HEK293T (cell line): ENCODE measurements at regions not wholly inside any gene's neighbourhood (a gene's known extent, or its start where the extent isn't known, plus 50 kb on each side); places are given as distances from the start of the nearest gene placed in this dataset.

Source experiments
- ARNT ChIP-seq: fragments of 450-650 bp; IDR thresholded peaks from 2 replicates; pipeline ENCODE4 v1.6.1; 2017; ENCODE audit warnings: mild to moderate bottlenecking
- CTBP1 ChIP-seq: fragments of 450-650 bp; IDR thresholded peaks from 2 replicates; pipeline ENCODE4 v1.6.1; 2016; ENCODE audit warnings: borderline replicate concordance
- ELF4 ChIP-seq: fragments of 450-650 bp; IDR thresholded peaks from 2 replicates; pipeline ENCODE4 v1.6.1; 2017; ENCODE audit warnings: antibody characterized with exemption
- FOXA1 ChIP-seq: fragments of 450-650 bp; IDR thresholded peaks from 2 replicates; pipeline ENCODE4 v1.6.1; 2016; ENCODE audit warnings: mild to moderate bottlenecking
- FOXK2 ChIP-seq: fragments of 450-650 bp; IDR thresholded peaks from 2 replicates; pipeline ENCODE4 v1.6.1; 2016; ENCODE audit warnings: mild to moderate bottlenecking
- FOXM1 ChIP-seq: fragments of 450-650 bp; IDR thresholded peaks from 2 replicates; pipeline ENCODE4 v1.6.1; 2017; ENCODE audit warnings: mild to moderate bottlenecking, borderline replicate concordance
- HDGF ChIP-seq: fragments of 450-650 bp; IDR thresholded peaks from 2 replicates; pipeline ENCODE4 v1.6.1; 2017; ENCODE audit warnings: antibody characterized with exemption, borderline replicate concordance
- L3MBTL2 ChIP-seq: fragments of 450-650 bp; conservative IDR thresholded peaks from 2 replicates; pipeline ENCODE4 v1.6.1; 2016; ENCODE audit warnings: mild to moderate bottlenecking
- NFRKB ChIP-seq: fragments of 450-650 bp; IDR thresholded peaks from 2 replicates; pipeline ENCODE4 v1.6.1; 2016; ENCODE audit warnings: mild to moderate bottlenecking, moderate library complexity
- SUZ12 ChIP-seq: fragments of 450-650 bp; IDR thresholded peaks from 2 replicates; pipeline ENCODE4 v1.6.1; 2016; ENCODE audit warnings: mild to moderate bottlenecking
- TARDBP ChIP-seq: fragments of 450-650 bp; IDR thresholded peaks from 2 replicates; pipeline ENCODE4 v1.6.1; 2016
- ZNF384 ChIP-seq: fragments of 450-650 bp; IDR thresholded peaks from 2 replicates; pipeline ENCODE4 v1.6.1; 2016
- TF ChIP-seq, protein P1 (sequence below): fragments of 450-650 bp; IDR thresholded peaks from 2 replicates; pipeline ENCODE4 v1.6.1; 2016

DNA sequence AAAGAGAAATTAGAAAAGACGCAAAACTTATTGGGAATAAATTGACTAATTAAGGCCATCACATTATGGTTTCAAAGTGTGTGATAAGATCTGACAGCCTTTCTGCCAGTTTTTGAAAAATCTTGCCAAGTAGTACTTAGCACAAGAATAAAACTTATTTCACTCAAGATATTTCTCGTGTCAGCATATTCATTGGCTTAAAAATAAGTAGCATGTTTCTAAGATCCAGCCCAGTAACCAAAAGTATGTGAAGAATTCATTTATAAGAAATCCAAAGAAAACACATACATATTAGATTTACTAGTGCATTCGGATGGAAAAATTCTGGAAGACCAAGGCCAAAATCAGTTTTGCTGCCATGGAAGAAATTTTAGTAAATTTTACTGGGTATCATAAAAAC is 1135.0 kb downstream of the GALC start:
- TF ChIP-seq FOXM1: no peak
- TF ChIP-seq ARNT: no peak
- no peak for TF ChIP-seq ELF4
- TF ChIP-seq TARDBP: no peak
- TF ChIP-seq HDGF: no peak
- TF ChIP-seq FOXK2: no peak
- TF ChIP-seq NFRKB: no peak
- TF ChIP-seq ZNF384: no peak
- TF ChIP-seq FOXA1: no peak
- no peak for TF ChIP-seq SUZ12
- TF ChIP-seq CTBP1: no peak
- TF ChIP-seq, protein P1, sequence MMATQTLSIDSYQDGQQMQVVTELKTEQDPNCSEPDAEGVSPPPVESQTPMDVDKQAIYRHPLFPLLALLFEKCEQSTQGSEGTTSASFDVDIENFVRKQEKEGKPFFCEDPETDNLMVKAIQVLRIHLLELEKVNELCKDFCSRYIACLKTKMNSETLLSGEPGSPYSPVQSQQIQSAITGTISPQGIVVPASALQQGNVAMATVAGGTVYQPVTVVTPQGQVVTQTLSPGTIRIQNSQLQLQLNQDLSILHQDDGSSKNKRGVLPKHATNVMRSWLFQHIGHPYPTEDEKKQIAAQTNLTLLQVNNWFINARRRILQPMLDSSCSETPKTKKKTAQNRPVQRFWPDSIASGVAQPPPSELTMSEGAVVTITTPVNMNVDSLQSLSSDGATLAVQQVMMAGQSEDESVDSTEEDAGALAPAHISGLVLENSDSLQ: no peak
- no peak for TF ChIP-seq L3MBTL2
